Ovary (tissue), 7 donors: ENCODE measurements at regions not wholly inside any gene's neighbourhood (a gene's known extent, or its start where the extent isn't known, plus 50 kb on each side); places are given as distances from the start of the nearest gene placed in this dataset.

Source experiments
- DNase-seq, 5 donors: peaks; one replicate each; pipeline ENCODE4 v3.0.0-alpha.2; 2019 to 2020
- H3K27ac ChIP-seq, 2 donors: fragments of 200-600 bp; one replicate each; pipeline versions ENCODE4 v1.5.1 to v1.8.0; 2019 to 2022
- H3K27me3 ChIP-seq: fragments of 200-600 bp; one replicate; pipeline ENCODE4 v1.8.0; 2022
- H3K36me3 ChIP-seq: fragments of 200-600 bp; sonication (generic); one replicate; pipeline ENCODE4 v1.5.1; 2019
- H3K4me1 ChIP-seq: one replicate; pipeline ENCODE4 v1.8.1; 2013; ENCODE audit warnings: mild to moderate bottlenecking, moderate library complexity; ENCODE audit not compliant: insufficient read depth
- H3K4me3 ChIP-seq: fragments of 200-600 bp; sonication (generic); one replicate; pipeline ENCODE4 v1.5.1; 2017
- H3K9me3 ChIP-seq, 2 donors: fragments of 200-600 bp in 1 of 2; sonication (generic) in 1 of 2; one replicate each; pipeline versions ENCODE4 v1.5.1 to v1.8.1; 2013 to 2019; ENCODE audit warnings: mild to moderate bottlenecking in 1 of 2, moderate library complexity in 1 of 2
- EP300 ChIP-seq: sonication (generic); formaldehyde crosslinking; IDR thresholded peaks from one replicate; pipeline ENCODE4 v1.6.1; 2017; ENCODE audit warnings: antibody characterized with exemption
- POLR2A ChIP-seq: fragments of 450-650 bp; IDR thresholded peaks from one replicate; pipeline ENCODE4 v1.6.1; 2017; ENCODE audit warnings: antibody characterized with exemption, mild to moderate bottlenecking, moderate library complexity
- WGBS, 3 donors: extraction: QIAGEN DNeasy Blood & Tissue Kit in 1 of 3; methylation state at CpG; one replicate each; pipeline versions ENCODE4 v1.1.5 to v1.1.7; 2013 to 2017; 5-methylcytosine and 5-hydroxymethylcytosine counted together
- intact Hi-C, 4 donors: fragments of 100-400 bp; cut with DNase I; formaldehyde crosslinking; loops; one replicate each; pipeline versions ENCODE4 v1.11.0 to v1.15.1; 2022 to 2023
- TF ChIP-seq, protein P1 (sequence below), 3 donors: fragments of 450-650 bp in 2 of 3; fragments of 200-600 bp in 1 of 3; IDR thresholded peaks; one replicate each; pipeline versions ENCODE4 v1.5.1 to v1.8.0; 2016 to 2022; ENCODE audit warnings: antibody characterized with exemption in 3 of 3, mild to moderate bottlenecking in 1 of 3
- donor health status: DM: no; HTN: no; CAD: no; lungs with moderate emphysema.
- donor health status: DM: no; HTN: no; CAD: no.
- donor health status: Bipolar disorder and iron deficiency.
- donor health status: DM: no; HTN: no; CAD: no.
- donor health status: DM: yes; HTN: yes; CAD: no.

DNA sequence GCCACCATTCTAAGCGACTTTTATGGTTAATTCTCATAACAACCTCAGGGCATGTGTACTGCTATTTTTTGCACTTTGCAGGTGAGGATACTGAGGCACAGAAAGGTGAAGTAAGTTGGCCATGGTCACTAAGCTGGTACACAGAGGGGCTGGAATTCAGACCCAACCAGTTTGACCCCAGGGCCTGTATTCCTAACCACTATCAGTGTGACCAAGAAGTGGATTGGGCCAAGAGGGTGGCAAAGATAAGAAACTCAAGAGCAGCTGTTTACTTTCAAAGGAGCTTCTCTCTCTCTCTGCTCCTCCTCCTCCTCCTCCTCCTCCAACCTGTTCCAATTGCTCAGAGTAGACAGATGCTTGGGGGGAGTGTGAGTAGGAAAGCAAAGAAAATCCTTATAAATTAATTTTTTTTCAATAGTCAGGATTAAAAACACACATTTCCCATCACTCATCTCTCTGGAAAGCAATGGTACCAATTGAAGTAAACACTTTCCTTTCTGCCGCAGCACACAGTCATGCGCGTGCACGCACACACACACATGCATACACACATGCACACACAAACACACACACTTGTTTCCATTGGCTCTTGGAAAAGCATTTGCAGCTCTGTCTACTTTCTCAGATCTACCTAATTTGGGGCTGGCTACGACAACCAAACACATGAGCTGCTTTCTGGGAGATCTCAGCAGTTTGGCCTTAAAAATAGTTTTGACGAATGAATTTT is 736.7 kb upstream of the WWC1 start:
- Histone ChIP-seq H3K27me3 (no peaks in the 10 kb centered on the region), H3K4me1 (no peaks in the 10 kb centered on the region), H3K27ac (no peak overlapping the region), H3K9me3 (no peaks in the 10 kb centered on the region), H3K36me3 (no peaks in the 10 kb centered on the region), H3K4me3 (no peak overlapping the region)
- intact Hi-C loops: no loop called here
- TF ChIP-seq EP300 (no peak), POLR2A (no peak)
- TF ChIP-seq, protein P1, sequence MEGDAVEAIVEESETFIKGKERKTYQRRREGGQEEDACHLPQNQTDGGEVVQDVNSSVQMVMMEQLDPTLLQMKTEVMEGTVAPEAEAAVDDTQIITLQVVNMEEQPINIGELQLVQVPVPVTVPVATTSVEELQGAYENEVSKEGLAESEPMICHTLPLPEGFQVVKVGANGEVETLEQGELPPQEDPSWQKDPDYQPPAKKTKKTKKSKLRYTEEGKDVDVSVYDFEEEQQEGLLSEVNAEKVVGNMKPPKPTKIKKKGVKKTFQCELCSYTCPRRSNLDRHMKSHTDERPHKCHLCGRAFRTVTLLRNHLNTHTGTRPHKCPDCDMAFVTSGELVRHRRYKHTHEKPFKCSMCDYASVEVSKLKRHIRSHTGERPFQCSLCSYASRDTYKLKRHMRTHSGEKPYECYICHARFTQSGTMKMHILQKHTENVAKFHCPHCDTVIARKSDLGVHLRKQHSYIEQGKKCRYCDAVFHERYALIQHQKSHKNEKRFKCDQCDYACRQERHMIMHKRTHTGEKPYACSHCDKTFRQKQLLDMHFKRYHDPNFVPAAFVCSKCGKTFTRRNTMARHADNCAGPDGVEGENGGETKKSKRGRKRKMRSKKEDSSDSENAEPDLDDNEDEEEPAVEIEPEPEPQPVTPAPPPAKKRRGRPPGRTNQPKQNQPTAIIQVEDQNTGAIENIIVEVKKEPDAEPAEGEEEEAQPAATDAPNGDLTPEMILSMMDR (IDR thresholded peaks at IDR 0.05): no peak
- no peak for DNase-seq
- 88 to 95% (median 95%) methylated on average over 7 of the region's 7 CpGs for WGBS, 3 donors

DNA sequence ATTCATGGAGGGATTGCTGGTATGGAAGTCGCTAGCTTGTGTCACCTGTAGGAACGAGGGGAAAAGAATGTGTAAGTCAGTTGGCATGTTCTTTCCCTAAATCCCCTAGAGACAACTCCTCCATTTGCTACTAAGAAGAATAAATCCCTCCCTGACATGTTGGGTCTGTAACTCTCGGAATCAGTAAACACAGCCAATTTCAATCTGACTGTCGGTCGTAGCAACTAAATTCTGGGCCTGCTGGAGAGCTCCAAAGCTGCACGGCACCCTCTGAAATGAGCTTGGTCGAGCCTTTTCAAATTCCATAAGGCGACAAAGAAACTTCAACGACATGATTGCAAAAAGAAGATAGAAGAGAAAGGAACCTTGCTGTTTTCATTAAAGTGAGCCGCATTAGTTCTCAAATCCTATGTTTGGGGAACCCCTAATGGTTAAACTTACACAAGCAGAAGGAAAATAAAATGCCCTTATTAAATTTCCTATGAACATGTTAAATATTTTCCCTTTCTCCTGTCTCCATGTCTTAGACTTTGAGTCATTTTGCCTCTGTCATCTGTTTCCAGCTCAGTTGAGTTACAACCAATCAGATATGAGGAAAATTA is 735.8 kb upstream of the WWC1 start:
- intact Hi-C loops: no loop called here
- no peaks in the 10 kb centered on the region for H3K27me3 ChIP-seq
- H3K4me1 ChIP-seq: no peaks in the 10 kb centered on the region
- H3K27ac ChIP-seq: no peak overlapping the region
- no peaks in the 10 kb centered on the region for H3K36me3 ChIP-seq
- 52 to 60% (median 58%) methylated on average over 10 of the region's 10 CpGs for WGBS, 3 donors
- no peak for DNase-seq
- no peak overlapping the region for H3K4me3 ChIP-seq
- no peaks in the 10 kb centered on the region for H3K9me3 ChIP-seq
- TF ChIP-seq EP300 (no peak), POLR2A (no peak)
- TF ChIP-seq, protein P1 (IDR thresholded peaks at IDR 0.05): no peak

DNA sequence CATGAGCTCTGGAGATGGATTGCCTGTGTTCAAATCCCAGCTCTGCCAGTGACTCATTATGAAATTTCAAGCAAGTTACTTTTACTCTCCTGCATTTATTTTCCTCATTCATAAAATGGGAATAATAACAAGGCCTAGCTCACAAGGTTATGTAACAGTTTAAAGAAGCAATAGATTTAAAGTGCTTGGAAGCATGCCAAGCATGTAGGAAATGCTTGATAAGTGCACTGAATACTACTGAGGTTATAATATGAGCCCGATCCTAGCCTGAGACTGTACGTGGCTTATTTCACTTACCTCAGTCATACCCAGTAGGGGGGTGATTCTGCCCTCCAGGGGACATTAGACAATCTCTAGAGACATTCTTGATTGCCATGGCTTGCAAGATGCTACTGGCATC is 734.1 kb upstream of the WWC1 start:
- no peaks in the 10 kb centered on the region for H3K27me3 ChIP-seq
- H3K9me3 ChIP-seq: no peaks in the 10 kb centered on the region
- DNase-seq: no peak
- TF ChIP-seq POLR2A (no peak), EP300 (no peak)
- TF ChIP-seq, protein P1 (IDR thresholded peaks at IDR 0.05): no peak
- intact Hi-C loops: no loop called here
- WGBS, 3 donors: 56 to 64% (median 64%) methylated on average over 2 of the region's 2 CpGs
- no peaks in the 10 kb centered on the region for H3K36me3 ChIP-seq
- H3K27ac ChIP-seq: no peak overlapping the region
- H3K4me1 ChIP-seq: no peaks in the 10 kb centered on the region
- no peak overlapping the region for H3K4me3 ChIP-seq

DNA sequence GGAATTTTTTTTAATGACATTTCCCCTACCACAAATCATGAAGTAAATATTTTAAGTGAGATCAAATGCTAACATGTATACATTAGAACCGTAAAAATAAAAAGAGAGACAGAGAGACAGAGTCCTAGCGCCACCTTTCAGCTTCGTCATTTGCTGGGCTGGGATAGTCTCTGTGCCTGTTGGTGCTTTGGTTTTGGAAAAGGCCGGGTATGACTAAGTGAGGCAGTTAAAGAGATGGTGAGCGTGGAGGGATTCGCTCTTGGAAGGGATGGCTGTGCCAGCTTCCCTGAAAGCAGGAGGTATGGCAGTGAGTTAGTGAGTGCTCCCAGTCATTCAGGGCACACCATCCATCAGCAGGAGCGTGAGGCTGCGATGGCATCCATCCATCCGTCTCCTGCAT is 729.6 kb upstream of the WWC1 start:
- TF ChIP-seq EP300: no peak
- TF ChIP-seq, protein P1 (IDR thresholded peaks at IDR 0.05): no peak
- TF ChIP-seq POLR2A: no peak
- Histone ChIP-seq H3K27me3 (no peaks in the 10 kb centered on the region), H3K4me1 (no peaks in the 10 kb centered on the region), H3K9me3 (no peaks in the 10 kb centered on the region), H3K4me3 (no peak overlapping the region), H3K36me3 (no peaks in the 10 kb centered on the region), H3K27ac (no peak overlapping the region)
- intact Hi-C loops: no loop called here
- no peak for DNase-seq
- WGBS, 3 donors: 86 to 93% (median 91%) methylated on average over 9 of the region's 9 CpGs
